HG03280 (cell line): ENCODE measurements at regions not wholly inside any gene's neighbourhood (a gene's known extent, or its start where the extent isn't known, plus 50 kb on each side); places are given as distances from the start of the nearest gene placed in this dataset.
"Not testable (repeated sequence)": the region's sequence is repeated elsewhere in the genome, so short reads cannot be mapped to it uniquely, and the experiment has no call there.

ENCODE experiments used
- ATAC-seq: cut with Tn5 transposase; IDR thresholded peaks from one replicate; pipeline ENCODE4 v1.9.1; 2021; ENCODE audit warnings: mild to moderate bottlenecking, moderate library complexity; ENCODE audit not compliant: unreplicated experiment

GRCh38 chr10:76621886-76622620 is 1015.6 kb downstream of the KCNMA1 start:
- no peak for ATAC-seq

GRCh38 chr10:76618641-76619040 is 1019.0 kb downstream of the KCNMA1 start:
- no peak for ATAC-seq

GRCh38 chr10:76618171-76618570 is 1019.4 kb downstream of the KCNMA1 start:
- ATAC-seq: no peak

GRCh38 chr10:76616666-76617065 is 1020.9 kb downstream of the KCNMA1 start:
- ATAC-seq: not testable (repeated sequence)

- ATAC-seq: no peak
Measured at GRCh38 chr10:76615049-76615448, 1022.6 kb downstream of the KCNMA1 start.
